ENCODE measurements at regions not wholly inside any gene's neighbourhood (a gene's known extent, or its start where the extent isn't known, plus 50 kb on each side); places are given as distances from the start of the nearest gene placed in this dataset.

- TF ChIP-seq ZNF274 (IDR thresholded peaks at IDR 0.05; ENCODE audit: low read depth, low read length) (no peak), SUZ12 (IDR thresholded peaks at IDR 0.05; ENCODE audit: extremely low read depth, insufficient read depth, insufficient read length) (no peak)
Observed at GRCh38 chrX:25860322-25860721, 277.8 kb upstream of the MAGEB18 start.
